HCT116 (cell line): ENCODE measurements at regions not wholly inside any gene's neighbourhood (a gene's known extent, or its start where the extent isn't known, plus 50 kb on each side); places are given as distances from the start of the nearest gene placed in this dataset.

Experiments used
- ATAC-seq: fragments of 200-7000 bp; cut with Tn5 transposase; 2 replicates; pipeline ENCODE4 v1.9.1; 2020; ENCODE audit warnings: mild to moderate bottlenecking, moderate library complexity
- BruUV-seq: library from RNA; stranded (reverse); fragments of 400-500 nt; replicated peaks from 2 replicates; lab custom pipeline; 2021; lab: Mats Ljungman, UMichigan
- CTCF ChIA-PET: fragments of 300-600 bp; sonication (Branson Sonifier 250); formaldehyde crosslinking; loops from one replicate; lab custom pipeline; 2021; ENCODE audit warnings: antibody characterized with exemption; lab: Charles Lee
- POLR2A ChIA-PET: fragments of 300-600, 350-600 bp; sonication (Branson Sonifier 250); formaldehyde crosslinking; loops from one replicate; lab custom pipeline; 2021; ENCODE audit warnings: antibody characterized with exemption; lab: Charles Lee
- RAD21 ChIA-PET, 2 experiments: fragments of 300-600 bp; sonication (Branson Sonifier 250); formaldehyde crosslinking; loops; one replicate each; lab custom pipeline; 2023; ENCODE audit warnings: low total read pairs in 2 of 2; ENCODE audit not compliant: uncharacterized antibody in 2 of 2, unreplicated experiment in 2 of 2, low non-redundant PET in 1 of 2; lab: Charles Lee
- DNase-seq: peaks from one replicate; pipeline ENCODE4 v3.0.0-alpha.2; 2010; ENCODE audit warnings: low read depth, low spot score
- H2AFZ ChIP-seq: fragments of 200-600 bp; shearing (Covaris generic), sonication (generic); 2 replicates; pipeline ENCODE4 v1.6.1; 2017; ENCODE audit warnings: low read depth, mixed run types, mixed read lengths, antibody characterized with exemption, low read length; ENCODE audit not compliant: poor library complexity, severe bottlenecking
- H3K27ac ChIP-seq: 2 replicates; pipeline ENCODE4 v1.5.1; 2012; ENCODE audit warnings: low read depth, low read length
- H3K27me3 ChIP-seq: fragments of 200-600 bp; sonication (generic); 2 replicates; pipeline ENCODE4 v1.6.1; 2016; ENCODE audit warnings: mixed run types, low read length, mixed read lengths; ENCODE audit not compliant: insufficient read depth
- H3K36me3 ChIP-seq, 2 experiments: fragments of 200-500 bp in 1 of 2; fragments of 200-600 bp in 1 of 2; sonication (Bioruptor generic) in 1 of 2; sonication (generic) in 1 of 2; 2 replicates each; pipeline versions ENCODE4 v1.5.1 to v1.6.1; 2014 to 2016; ENCODE audit warnings: low read length in 2 of 2, inconsistent platforms in 1 of 2, mixed read lengths in 1 of 2, mixed run types in 1 of 2; ENCODE audit not compliant: insufficient read depth in 2 of 2, control insufficient read depth in 1 of 2
- H3K4me1 ChIP-seq, 2 experiments: fragments of 200-600 bp in 1 of 2; sonication (generic) in 1 of 2; 2 replicates each; pipeline versions ENCODE4 v1.5.1 to v1.6.1; 2012 to 2017; ENCODE audit warnings: low read length in 2 of 2, inconsistent platforms in 1 of 2, mild to moderate bottlenecking in 1 of 2, mixed read lengths in 1 of 2, mixed run types in 1 of 2, moderate library complexity in 1 of 2; ENCODE audit not compliant: insufficient read depth in 2 of 2, control insufficient read depth in 1 of 2
- H3K4me2 ChIP-seq: fragments of 200-600 bp; sonication (generic); 2 replicates; pipeline ENCODE4 v1.6.1; 2017; ENCODE audit warnings: mixed run types, low read length, mixed read lengths
- H3K4me3 ChIP-seq, 2 experiments: fragments of 200-600 bp in 1 of 2; sonication (generic) in 1 of 2; replicated peaks in 1 of 2; 2 replicates each; pipeline ENCODE4 v1.5.1; 2011 to 2016; ENCODE audit warnings: low read length in 2 of 2, control low read depth in 1 of 2, low read depth in 1 of 2, mild to moderate bottlenecking in 1 of 2, mixed read lengths in 1 of 2, mixed run types in 1 of 2
- H3K79me2 ChIP-seq: fragments of 200-600 bp; sonication (generic); 2 replicates; pipeline ENCODE4 v1.6.1; 2017; ENCODE audit warnings: mild to moderate bottlenecking, mixed run types, low read length, moderate library complexity, mixed read lengths; ENCODE audit not compliant: insufficient read depth
- H3K9ac ChIP-seq: fragments of 200-600 bp; sonication (generic); 2 replicates; pipeline ENCODE4 v1.6.1; 2016; ENCODE audit warnings: low read length, mixed read lengths
- H3K9me2 ChIP-seq: fragments of 200-600 bp; sonication (generic), shearing (Covaris generic); 2 replicates; pipeline ENCODE4 v1.6.1; 2017; ENCODE audit warnings: mixed run types, mild to moderate bottlenecking, moderate library complexity; ENCODE audit not compliant: insufficient read depth
- H3K9me3 ChIP-seq, 2 experiments: fragments of 200-500 bp in 1 of 2; fragments of 200-600 bp in 1 of 2; sonication (Bioruptor generic) in 1 of 2; sonication (generic) in 1 of 2; 2 replicates each; pipeline ENCODE4 v1.6.1; 2014 to 2017; ENCODE audit warnings: low read length in 2 of 2, mixed read lengths in 2 of 2, inconsistent platforms in 1 of 2, low read depth in 1 of 2, mild to moderate bottlenecking in 1 of 2, mixed run types in 1 of 2, moderate library complexity in 1 of 2; ENCODE audit not compliant: control insufficient read depth in 1 of 2, insufficient read depth in 1 of 2
- H4K20me1 ChIP-seq: fragments of 200-600 bp; sonication (generic), shearing (Covaris generic); 2 replicates; pipeline ENCODE4 v1.6.1; 2017; ENCODE audit warnings: mixed run types, mild to moderate bottlenecking, moderate library complexity; ENCODE audit not compliant: insufficient read depth
- ATF3 ChIP-seq: IDR thresholded peaks from 2 replicates; pipeline ENCODE4 v1.6.1; 2012
- CTCF ChIP-seq, 3 experiments: fragments of 200-600 bp in 1 of 3; sonication (generic) in 1 of 3; IDR thresholded peaks in 2 of 3; conservative IDR thresholded peaks in 1 of 3; 2 replicates each; pipeline ENCODE4 v1.5.1; 2012 to 2017; ENCODE audit warnings: low read depth in 2 of 3, low read length in 2 of 3, antibody characterized with exemption in 1 of 3, borderline replicate concordance in 1 of 3, control low read depth in 1 of 3, mild to moderate bottlenecking in 1 of 3, mixed read lengths in 1 of 3, mixed run types in 1 of 3, moderate library complexity in 1 of 3; ENCODE audit not compliant: insufficient read depth in 1 of 3
- EGR1 ChIP-seq: IDR thresholded peaks from 2 replicates; pipeline ENCODE4 v1.6.1; 2012; ENCODE audit warnings: low read depth
- ELF1 ChIP-seq: IDR thresholded peaks from 2 replicates; pipeline ENCODE4 v1.6.1; 2012; ENCODE audit warnings: low read depth, borderline replicate concordance
- MAX ChIP-seq: IDR thresholded peaks from 2 replicates; pipeline ENCODE4 v1.6.1; 2012
- POLR2A ChIP-seq: IDR thresholded peaks from 2 replicates; pipeline ENCODE4 v1.7.0; 2011; ENCODE audit warnings: borderline replicate concordance; ENCODE audit not compliant: insufficient read depth, insufficient read length; ENCODE audit errors: extremely low read depth
- SIN3A ChIP-seq: IDR thresholded peaks from 2 replicates; pipeline ENCODE4 v1.6.1; 2012; ENCODE audit warnings: low read depth
- SP1 ChIP-seq: IDR thresholded peaks from 2 replicates; pipeline ENCODE4 v1.6.1; 2012; ENCODE audit warnings: low read depth
- YY1 ChIP-seq: IDR thresholded peaks from 2 replicates; pipeline ENCODE4 v1.6.1; 2011; ENCODE audit warnings: low read length, low read depth, moderate library complexity, mild to moderate bottlenecking; ENCODE audit not compliant: insufficient replicate concordance; ENCODE audit errors: extremely low read depth
- ZBTB33 ChIP-seq: IDR thresholded peaks from 2 replicates; pipeline ENCODE4 v1.6.1; 2011; ENCODE audit warnings: mild to moderate bottlenecking, low read length, moderate library complexity; ENCODE audit not compliant: insufficient replicate concordance; ENCODE audit errors: extremely low read depth
- ZFX ChIP-seq: fragments of 450-650 bp; IDR thresholded peaks from 2 replicates; pipeline ENCODE4 v1.6.1; 2017
- intact Hi-C: fragments of 100-400 bp; cut with micrococcal nuclease; formaldehyde crosslinking; loops from 2 replicates; pipeline ENCODE4 v1.10.0; 2022

GRCh38 chr9:118640836-118641560, 728.2 kb downstream of the BRINP1 start (continued):
- TF ChIP-seq CTCF (IDR thresholded peaks at IDR 0.05 in 2 of 3, conservative IDR thresholded peaks at IDR 0.05 in 1 of 3; ENCODE audit: borderline replicate concordance in 1 of 3, insufficient read depth in 1 of 3, low read depth in 2 of 3, low read length in 2 of 3) (no peak), ELF1 (no peak), MAX (no peak), SP1 (no peak), ZFX (no peak)
- TF ChIP-seq, all 23 proteins: peak for 0

- CTCF ChIA-PET: no interaction called here
- Histone ChIP-seq H3K9ac (no peak overlapping the region), H3K36me3 (no peaks in the 10 kb centered on the region), H3K4me1 (no peaks in the 10 kb centered on the region), H3K4me3 (no peak overlapping the region), H4K20me1 (no peaks in the 10 kb centered on the region), H3K79me2 (no peaks in the 10 kb centered on the region), H3K4me2 (no peak overlapping the region), H3K9me2 (no peaks in the 10 kb centered on the region), H3K9me3 (peaks cover 16 to 17% of the 10 kb centered on the region in 2 experiments; a peak in 3 of 4 replicates), H3K27me3 (no peaks in the 10 kb centered on the region), H3K27ac (no peak overlapping the region), H2AFZ (no peak overlapping the region)
- no TSS peak for BruUV-seq
- DNase-seq (no peak), ATAC-seq (no peak)
- intact Hi-C loops: no loop called here
- TF ChIP-seq SIN3A (no peak), EGR1 (no peak), POLR2A (no peak), ZBTB33 (no peak), YY1 (no peak), ATF3 (no peak), ZFX (no peak)
- POLR2A ChIA-PET: no interaction called here
- RAD21 ChIA-PET: no interaction called here
Observed at GRCh38 chr9:118643118-118643517, 726.1 kb downstream of the BRINP1 start.
